ENCODE measurements at regions not wholly inside any gene's neighbourhood (a gene's known extent, or its start where the extent isn't known, plus 50 kb on each side); places are given as distances from the start of the nearest gene placed in this dataset.

GRCh38 chr1:187563191-187563590, 734.4 kb downstream of the PLA2G4A start:
- TF ChIP-seq SP1 (IDR thresholded peaks at IDR 0.05), result no peak
- no peak for TF ChIP-seq RAD21 (IDR thresholded peaks at IDR 0.05)
- no peak for TF ChIP-seq REST (IDR thresholded peaks at IDR 0.05)
- no peak for TF ChIP-seq HNF4A (conservative IDR thresholded peaks at IDR 0.05)
- TF ChIP-seq RXRA (IDR thresholded peaks at IDR 0.05), result no peak
- TF ChIP-seq TAF1 (conservative IDR thresholded peaks at IDR 0.05), result no peak
- no peak for TF ChIP-seq GABPA (IDR thresholded peaks at IDR 0.05 in 1 of 2, conservative IDR thresholded peaks at IDR 0.05 in 1 of 2)
- no peak for TF ChIP-seq HNF4G (IDR thresholded peaks at IDR 0.05)
- TF ChIP-seq ATF3 (IDR thresholded peaks at IDR 0.05), result no peak
- no peak for TF ChIP-seq NR2F2 (IDR thresholded peaks at IDR 0.05)
- no peak for TF ChIP-seq JUND (IDR thresholded peaks at IDR 0.05)
- TF ChIP-seq FOXA1 (IDR thresholded peaks at IDR 0.05), result no peak
- no peak for TF ChIP-seq YY1 (IDR thresholded peaks at IDR 0.05)
- no peak for TF ChIP-seq FOXA2 (IDR thresholded peaks at IDR 0.05)
- TF ChIP-seq EGR1 (IDR thresholded peaks at IDR 0.05; ENCODE audit: low read depth in 2 of 2), result no peak
- H3K9me3 ChIP-seq (ENCODE audit: control insufficient read depth in 4 of 4, low read length in 3 of 4), result no peaks in the 10 kb centered on the region
- no peak overlapping the region for H3K4me3 ChIP-seq (ENCODE audit: low read depth in 1 of 3, low read length in 3 of 3)
- no peaks in the 10 kb centered on the region for H3K27me3 ChIP-seq (ENCODE audit: control insufficient read depth in 4 of 4, insufficient read depth in 4 of 4, low read length in 3 of 4)
- DNase-seq (ENCODE audit: low spot score), result no peak
- H3K9ac ChIP-seq (ENCODE audit: low read depth in 1 of 2, low read length in 2 of 2), result no peak overlapping the region
- WGBS, result 76% methylated on average over 3 of the region's 3 CpGs
- H3K36me3 ChIP-seq (ENCODE audit: control insufficient read depth in 4 of 4, insufficient read depth in 3 of 4, low read depth in 1 of 4, low read length in 3 of 4), result no peaks in the 10 kb centered on the region
- H3K27ac ChIP-seq (ENCODE audit: low read depth in 1 of 2, low read length in 2 of 2), result no peak overlapping the region
- no peaks in the 10 kb centered on the region for H3K4me1 ChIP-seq (ENCODE audit: control insufficient read depth in 4 of 4, insufficient read depth in 4 of 4, low read length in 3 of 4)

- no peaks in the 10 kb centered on the region for H3K36me3 ChIP-seq (ENCODE audit: control insufficient read depth in 4 of 4, insufficient read depth in 3 of 4, low read depth in 1 of 4, low read length in 3 of 4)
- no peaks in the 10 kb centered on the region for H3K27me3 ChIP-seq (ENCODE audit: control insufficient read depth in 4 of 4, insufficient read depth in 4 of 4, low read length in 3 of 4)
- H3K9me3 ChIP-seq (ENCODE audit: control insufficient read depth in 4 of 4, low read length in 3 of 4), result no peaks in the 10 kb centered on the region
- DNase-seq (ENCODE audit: low spot score), result no peak
- H3K4me1 ChIP-seq (ENCODE audit: control insufficient read depth in 4 of 4, insufficient read depth in 4 of 4, low read length in 3 of 4), result no peaks in the 10 kb centered on the region
- no peak overlapping the region for H3K9ac ChIP-seq (ENCODE audit: low read depth in 1 of 2, low read length in 2 of 2)
- H3K27ac ChIP-seq (ENCODE audit: low read depth in 1 of 2, low read length in 2 of 2), result no peak overlapping the region
- TF ChIP-seq GABPA (IDR thresholded peaks at IDR 0.05 in 1 of 2, conservative IDR thresholded peaks at IDR 0.05 in 1 of 2) (no peak), SP1 (IDR thresholded peaks at IDR 0.05) (no peak), ATF3 (IDR thresholded peaks at IDR 0.05) (no peak), REST (IDR thresholded peaks at IDR 0.05) (no peak), YY1 (IDR thresholded peaks at IDR 0.05) (no peak), HNF4G (IDR thresholded peaks at IDR 0.05) (no peak), RXRA (IDR thresholded peaks at IDR 0.05) (no peak), CTCF (IDR thresholded peaks at IDR 0.05; ENCODE audit: low read depth, low read length, missing input control) (no peak), JUND (IDR thresholded peaks at IDR 0.05) (no peak), ZBTB33 (IDR thresholded peaks at IDR 0.05) (no peak), FOXA1 (IDR thresholded peaks at IDR 0.05) (no peak)
- WGBS, result 86% methylated on average over 1 of the region's 1 CpG
- H3K4me3 ChIP-seq (ENCODE audit: low read depth in 1 of 3, low read length in 3 of 3), result no peak overlapping the region
These were observed 737.6 kb downstream of the PLA2G4A start for GRCh38 chr1:187566354-187566753.

Measured in liver (tissue), 8 donors.